ENCODE measurements at regions not wholly inside any gene's neighbourhood (a gene's known extent, or its start where the extent isn't known, plus 50 kb on each side); places are given as distances from the start of the nearest gene placed in this dataset.

DNA sequence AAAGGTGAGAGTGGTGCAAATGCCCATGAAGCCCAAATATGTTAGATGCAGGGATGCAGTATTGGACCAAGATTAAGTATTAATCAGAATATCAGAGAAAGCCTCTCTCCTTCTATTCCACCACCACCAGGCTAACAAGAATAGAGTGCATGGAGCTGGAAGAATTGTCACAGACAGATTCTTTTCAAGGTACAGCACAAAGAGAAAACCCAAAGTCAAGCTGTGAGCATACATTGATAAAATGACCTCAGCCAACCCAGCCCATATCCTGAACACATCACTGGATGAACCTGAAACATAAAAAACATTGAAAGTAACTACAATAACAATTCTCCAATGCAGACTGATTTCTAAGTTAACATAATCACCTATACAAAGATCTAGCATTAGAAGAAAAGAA, 445.7 kb upstream of the NETO1 start:
- DNase-seq (ENCODE audit: low spot score) (no peak), ATAC-seq (ENCODE audit: low FRiP score) (no peak)
- TF ChIP-seq, protein P1, sequence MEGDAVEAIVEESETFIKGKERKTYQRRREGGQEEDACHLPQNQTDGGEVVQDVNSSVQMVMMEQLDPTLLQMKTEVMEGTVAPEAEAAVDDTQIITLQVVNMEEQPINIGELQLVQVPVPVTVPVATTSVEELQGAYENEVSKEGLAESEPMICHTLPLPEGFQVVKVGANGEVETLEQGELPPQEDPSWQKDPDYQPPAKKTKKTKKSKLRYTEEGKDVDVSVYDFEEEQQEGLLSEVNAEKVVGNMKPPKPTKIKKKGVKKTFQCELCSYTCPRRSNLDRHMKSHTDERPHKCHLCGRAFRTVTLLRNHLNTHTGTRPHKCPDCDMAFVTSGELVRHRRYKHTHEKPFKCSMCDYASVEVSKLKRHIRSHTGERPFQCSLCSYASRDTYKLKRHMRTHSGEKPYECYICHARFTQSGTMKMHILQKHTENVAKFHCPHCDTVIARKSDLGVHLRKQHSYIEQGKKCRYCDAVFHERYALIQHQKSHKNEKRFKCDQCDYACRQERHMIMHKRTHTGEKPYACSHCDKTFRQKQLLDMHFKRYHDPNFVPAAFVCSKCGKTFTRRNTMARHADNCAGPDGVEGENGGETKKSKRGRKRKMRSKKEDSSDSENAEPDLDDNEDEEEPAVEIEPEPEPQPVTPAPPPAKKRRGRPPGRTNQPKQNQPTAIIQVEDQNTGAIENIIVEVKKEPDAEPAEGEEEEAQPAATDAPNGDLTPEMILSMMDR (IDR thresholded peaks at IDR 0.05): no peak

DNA sequence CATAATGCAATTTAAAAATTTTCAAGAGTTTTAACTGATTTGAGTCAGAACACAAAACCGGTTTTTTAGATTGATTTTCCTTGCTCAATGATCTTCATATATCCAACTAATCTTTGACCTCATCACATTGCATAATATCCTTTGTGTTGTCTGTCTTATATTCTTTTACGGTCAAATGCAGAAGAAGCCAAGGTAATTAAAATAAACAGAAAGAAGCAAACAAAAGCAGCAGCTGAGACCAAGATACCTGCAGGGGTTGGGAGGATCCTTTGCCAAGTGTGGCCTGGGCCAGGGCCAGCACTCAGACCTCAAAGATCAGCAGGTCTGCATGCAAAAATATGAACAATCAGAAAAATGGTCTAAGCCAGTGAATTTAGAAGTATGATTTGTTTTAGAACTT, 428.9 kb upstream of the NETO1 start:
- DNase-seq (ENCODE audit: low spot score) (no peak), ATAC-seq (ENCODE audit: low FRiP score) (no peak)
- TF ChIP-seq, protein P1 (IDR thresholded peaks at IDR 0.05): no peak

DNA sequence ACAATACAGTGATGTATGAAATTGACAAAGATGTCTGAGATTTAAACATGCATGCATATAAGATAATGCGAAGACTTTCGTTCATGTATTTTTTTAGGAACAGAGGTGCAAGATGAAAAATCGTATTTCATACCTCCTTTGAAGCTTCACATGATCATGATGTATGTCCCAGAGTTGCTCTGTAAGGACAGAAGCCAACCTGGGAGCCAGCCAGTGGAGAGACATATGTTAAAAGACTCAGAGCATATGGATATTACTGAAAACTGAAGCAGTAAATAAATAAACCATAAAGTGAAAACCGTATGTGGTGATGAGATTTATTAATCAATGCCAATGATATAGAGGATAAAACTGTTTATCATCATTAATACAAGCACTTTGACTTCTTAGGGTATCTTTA, 424.4 kb upstream of the NETO1 start:
- TF ChIP-seq, protein P1 (IDR thresholded peaks at IDR 0.05): no peak
- DNase-seq (ENCODE audit: low spot score) (no peak), ATAC-seq (ENCODE audit: low FRiP score) (no peak)

DNA sequence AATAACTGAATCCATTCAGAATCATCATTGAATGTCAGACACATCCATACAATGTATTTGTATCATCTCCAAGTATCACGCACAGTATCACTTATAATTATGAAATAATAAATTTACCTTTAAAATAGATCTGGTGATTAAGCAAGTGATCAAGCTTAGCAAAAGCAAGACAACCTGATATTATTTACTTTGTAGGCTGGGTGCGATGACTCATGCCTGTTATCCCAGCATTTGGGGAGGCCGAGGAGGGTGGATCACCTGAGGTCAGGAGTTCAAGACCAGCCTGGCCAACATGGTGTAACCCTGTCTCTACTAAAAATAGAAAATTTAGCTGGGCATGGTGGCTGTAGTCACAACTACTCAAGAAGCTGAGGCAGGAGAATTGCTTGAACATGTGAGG, 421.0 kb upstream of the NETO1 start:
- TF ChIP-seq, protein P1 (IDR thresholded peaks at IDR 0.05): no peak

DNA sequence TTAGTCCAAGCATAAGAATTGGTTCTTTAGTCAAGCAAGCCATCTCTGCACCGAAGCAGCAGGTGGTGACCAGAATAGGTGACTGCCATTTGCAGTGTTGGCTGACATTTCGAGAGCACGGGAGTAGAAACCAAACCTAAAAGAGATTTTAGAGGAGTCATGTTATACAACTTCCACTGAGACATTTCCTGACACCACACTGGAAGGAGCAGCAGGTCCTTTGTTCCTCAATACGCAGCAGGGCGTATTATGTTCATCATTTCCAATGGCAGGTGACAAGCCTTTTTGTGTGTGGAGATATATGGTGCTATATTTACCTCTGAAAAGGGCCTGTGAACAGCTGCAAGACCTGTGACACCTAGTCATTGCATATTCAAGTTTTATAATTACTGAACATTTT, 418.8 kb upstream of the NETO1 start:
- TF ChIP-seq, protein P1 (IDR thresholded peaks at IDR 0.05): no peak
- DNase-seq (ENCODE audit: low spot score): no peak
- no peak for ATAC-seq (ENCODE audit: low FRiP score)

More for the DNA sequence above, 421.0 kb upstream of the NETO1 start:
- DNase-seq (ENCODE audit: low spot score) (no peak), ATAC-seq (ENCODE audit: low FRiP score) (no peak)

DNA sequence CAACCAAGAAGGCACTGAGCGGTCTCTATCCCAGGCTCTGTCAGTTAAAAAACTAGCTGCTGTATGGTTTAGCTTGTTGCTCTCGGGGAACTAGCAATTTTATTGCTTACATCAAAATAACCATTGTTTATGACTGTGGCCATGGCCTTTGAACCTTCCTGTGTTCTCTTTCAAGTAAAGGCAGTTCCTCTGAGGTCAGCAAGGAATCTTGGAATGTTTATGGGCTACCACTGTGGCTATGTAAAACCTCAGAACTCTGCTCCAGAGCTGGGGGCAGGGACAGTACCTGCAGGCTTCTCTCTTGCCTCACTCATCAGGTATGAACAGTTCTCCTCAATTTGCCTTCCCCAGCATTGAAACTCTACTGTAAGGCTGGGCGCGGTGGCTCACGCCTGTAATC, 416.0 kb upstream of the NETO1 start:
- no peak for DNase-seq (ENCODE audit: low spot score)
- TF ChIP-seq, protein P1 (IDR thresholded peaks at IDR 0.05): no peak
- ATAC-seq (ENCODE audit: low FRiP score): no peak

DNA sequence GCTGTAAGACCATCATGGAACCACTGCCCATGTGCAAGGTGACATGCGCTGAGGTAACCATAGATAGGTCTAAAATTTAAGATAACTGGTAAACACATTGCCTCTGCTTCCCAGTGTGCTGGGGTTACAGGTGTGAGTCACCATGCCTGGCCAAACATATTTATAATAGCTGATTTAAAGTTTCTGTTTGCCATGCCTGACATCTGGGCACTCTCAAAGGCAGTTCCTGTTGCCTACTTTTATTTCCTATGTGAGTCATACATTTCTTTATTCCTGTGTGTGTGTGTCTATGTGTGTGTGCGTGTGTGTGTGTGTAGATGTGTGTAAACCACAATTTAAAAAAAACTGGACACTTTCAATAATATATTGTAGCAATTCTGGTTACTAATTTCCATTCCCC, 415.2 kb upstream of the NETO1 start:
- ATAC-seq (ENCODE audit: low FRiP score) (no peak), DNase-seq (ENCODE audit: low spot score) (no peak)
- TF ChIP-seq, protein P1 (IDR thresholded peaks at IDR 0.05): no peak

Data from omental fat pad (tissue), 3 donors.